ENCODE measurements at regions not wholly inside any gene's neighbourhood (a gene's known extent, or its start where the extent isn't known, plus 50 kb on each side); places are given as distances from the start of the nearest gene placed in this dataset.

DNA sequence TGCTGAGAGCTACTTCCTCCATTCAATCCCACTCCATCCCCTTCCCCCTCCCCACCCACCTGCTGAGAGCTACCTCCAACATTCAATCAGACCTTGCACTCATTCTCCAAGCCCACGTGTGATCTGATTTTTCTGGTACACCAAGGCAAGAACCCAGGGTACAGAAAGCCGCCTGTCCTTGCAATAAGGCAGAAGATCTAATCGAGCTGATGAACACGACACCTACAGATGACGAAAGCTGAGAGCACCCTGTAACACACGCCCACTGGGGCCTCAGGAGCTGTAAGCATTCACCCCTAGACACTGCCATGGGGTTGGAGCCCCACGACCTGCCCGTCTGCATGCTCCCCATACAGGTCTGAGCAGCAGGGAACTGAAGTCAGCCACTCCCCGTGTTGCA is 58.3 kb downstream of the TRIML1 start:
- DNase-seq = no peak

DNA sequence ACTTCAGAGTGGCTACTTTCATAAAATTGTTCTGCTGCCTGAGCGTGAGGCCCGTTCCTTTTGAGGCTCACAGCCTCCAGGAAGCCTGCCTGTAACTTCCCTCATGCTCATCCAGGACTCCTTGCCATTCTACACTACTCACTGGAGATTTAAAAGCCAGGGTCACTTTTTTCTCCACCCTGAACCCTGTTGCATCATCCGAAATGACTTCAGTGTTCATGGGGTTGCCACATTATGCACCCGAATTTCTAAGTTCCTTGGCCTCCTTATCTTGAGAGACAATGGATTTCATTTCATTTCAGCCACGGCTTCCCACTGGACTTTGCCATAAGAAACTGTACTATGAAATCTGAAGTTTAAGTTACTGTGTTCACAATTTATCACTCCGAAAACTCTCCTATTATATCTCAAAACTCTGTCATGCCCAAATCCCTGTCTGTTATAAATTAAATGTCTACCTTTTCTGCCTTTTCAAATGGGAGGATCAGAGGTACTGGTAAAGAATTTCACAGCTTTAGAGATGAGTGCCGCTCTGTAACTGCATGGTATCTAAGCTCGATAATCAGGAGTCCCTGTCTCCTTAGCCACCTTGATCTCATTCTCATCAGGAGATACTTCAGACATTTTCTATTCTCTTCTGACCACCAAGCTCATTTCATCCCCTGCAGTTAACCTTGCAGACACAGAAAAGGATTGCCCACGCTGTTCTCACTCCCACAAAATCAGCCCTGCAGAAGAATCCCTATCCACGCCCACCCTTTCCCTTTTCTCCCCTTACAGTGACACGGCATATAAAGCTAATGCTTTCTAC is 59.9 kb downstream of the TRIML1 start:
- no peak for DNase-seq

DNA sequence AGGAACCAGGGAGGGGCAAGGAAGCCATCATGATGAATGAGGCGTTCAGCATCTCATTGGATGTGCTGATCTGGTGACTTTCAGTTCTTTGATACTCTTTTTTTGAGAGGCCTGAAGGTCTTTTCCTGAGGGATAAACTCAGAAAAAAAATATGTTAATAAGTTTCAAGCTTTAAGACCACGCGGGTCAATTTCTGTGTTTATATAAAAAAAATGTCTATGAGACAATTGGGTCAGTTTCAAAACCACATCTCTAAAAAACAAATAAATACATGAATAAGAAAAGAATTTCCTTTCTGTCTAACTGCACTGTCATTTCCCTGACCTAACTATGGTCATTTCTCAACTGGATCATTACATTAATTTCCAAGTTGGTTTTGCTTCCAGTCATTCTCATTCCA is 62.6 kb downstream of the TRIML1 start:
- no peak for DNase-seq

DNA sequence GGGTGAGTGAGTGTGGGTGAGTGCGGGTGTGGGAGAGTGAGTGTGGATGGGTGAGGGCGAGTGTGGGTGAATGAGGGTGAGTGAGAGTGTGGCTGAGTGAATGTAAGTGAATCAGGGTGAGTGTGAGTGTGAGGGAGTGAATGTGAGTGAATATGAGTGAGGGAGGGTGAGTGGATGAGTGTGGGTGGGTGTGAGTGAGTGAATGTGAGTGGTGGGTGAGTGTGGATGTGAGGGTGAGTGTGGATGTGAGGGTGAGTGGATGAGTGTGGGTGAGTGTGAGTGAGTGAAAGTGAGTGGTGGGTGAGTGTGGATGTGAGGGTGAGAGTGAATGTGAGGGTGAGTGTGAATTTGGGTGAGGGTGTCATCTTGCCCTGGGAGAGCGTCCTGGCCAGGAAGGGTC is 67.5 kb downstream of the TRIML1 start:
- DNase-seq = no peak

DNA sequence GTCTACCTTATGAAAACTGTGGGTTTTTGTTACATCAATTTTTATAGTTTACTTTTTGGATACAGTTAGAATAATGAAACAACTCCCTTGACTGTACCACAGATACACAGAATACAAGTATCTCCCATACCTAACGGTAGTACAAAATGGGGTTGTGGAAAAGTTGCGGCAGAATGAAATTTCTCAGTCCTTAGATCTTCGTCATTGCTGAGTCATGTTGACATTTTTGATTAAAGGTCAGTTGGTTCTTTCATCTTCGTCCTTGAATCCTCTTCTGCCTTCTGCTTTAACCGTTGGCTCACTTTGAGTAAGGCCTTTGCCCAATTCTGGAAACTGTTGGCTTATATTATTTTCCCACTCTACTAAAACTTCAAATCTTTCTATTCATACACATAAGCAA is 75.6 kb downstream of the TRIML1 start:
- DNase-seq = no peak

DNA sequence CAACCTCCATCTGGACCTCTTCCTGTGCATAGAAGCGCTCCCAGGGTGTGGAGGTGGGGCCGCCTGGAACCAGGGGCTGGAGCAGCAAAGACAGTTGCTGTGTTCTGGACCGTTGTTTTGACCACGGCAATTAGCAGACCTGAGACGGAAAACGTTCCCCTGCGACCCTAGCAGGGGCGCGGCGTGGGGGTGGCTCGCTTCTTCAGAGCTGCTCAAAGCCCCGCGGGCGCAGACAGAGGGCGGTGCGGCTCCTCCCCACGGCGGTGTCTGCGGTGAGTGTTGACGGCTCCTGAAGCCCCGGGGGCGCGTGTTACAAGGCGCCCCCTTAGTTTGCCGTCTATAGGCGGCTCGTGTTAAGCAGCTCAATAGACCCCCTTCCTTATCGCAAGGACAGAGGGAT is 79.2 kb downstream of the TRIML1 start:
- no peak for DNase-seq

DNA sequence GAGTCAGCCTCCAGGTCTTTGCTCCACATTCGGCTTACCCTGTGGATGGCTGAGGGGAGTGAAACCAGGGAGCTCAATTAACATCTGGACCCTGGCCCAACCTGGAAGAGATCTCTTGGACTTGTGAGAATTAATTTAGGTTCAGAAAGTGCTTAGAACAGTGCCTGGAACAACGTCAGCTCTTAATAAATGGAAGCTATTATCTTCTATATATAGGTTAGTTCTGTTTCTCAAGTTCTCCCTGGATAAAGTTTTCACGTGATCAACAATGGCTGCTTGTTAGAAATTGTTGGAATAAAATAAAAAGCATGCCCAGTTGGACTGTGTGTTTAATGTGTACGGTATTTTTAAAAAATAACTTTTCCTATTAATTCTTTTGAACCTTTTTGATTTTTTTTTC is 80.8 kb downstream of the TRIML1 start:
- no peak for DNase-seq

DNA sequence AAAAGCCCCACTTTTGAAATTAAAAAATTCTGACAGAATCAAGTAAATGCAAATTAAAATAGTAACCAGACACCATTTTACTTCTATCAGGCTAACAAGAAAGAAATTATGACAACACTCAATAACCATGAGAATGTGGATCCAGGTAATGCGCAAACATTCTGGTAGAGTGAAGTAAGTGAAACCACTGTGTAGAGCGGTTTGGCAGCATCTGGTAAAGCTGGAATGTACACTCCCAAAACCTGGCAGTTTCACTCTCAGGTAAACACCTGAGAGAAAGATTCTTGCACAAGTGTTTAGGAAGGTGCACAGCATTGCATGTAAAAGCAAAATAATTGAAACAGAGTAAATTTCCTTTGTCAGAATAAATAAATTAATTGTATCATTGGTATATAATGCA is 81.8 kb downstream of the TRIML1 start:
- no peak for DNase-seq

DNA sequence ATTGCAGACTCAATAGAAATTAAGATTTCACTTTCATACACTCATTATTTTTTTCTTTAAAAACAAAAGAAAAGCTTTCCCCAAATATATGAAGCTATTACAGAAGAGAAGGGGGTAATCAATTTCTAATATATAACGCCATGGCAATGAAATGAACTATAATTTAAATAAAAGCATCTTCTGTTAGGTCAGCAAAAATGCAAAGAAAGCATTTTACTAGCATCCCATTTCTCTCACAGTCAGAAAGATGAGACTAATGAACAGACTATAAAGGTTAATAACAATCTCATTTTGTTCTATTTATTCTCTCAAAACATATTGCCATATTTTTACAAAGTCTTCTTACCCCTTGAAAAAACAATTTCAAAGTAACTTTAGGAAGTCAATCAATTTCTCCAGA is 89.0 kb downstream of the TRIML1 start:
- no peak for DNase-seq

DNA sequence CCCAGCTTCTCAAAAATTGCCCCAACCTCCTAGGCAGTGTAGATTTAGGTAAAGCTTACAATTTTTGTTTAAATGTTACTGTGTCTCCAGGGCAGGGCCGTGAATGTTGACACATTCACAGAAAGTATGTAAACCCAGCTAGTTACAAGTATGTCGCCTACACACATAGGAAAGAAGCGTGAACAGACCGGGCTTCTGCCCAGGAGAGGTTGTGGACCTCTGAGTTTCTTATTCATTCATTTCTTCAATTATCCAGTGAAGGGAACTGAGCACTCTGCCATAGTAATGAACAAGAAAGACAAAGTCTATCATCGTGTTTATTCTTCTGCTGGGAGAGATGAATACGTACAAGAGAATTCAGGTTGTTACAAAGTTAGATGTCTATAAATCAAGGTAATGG is 93.2 kb downstream of the TRIML1 start:
- no peak for DNase-seq

DNA sequence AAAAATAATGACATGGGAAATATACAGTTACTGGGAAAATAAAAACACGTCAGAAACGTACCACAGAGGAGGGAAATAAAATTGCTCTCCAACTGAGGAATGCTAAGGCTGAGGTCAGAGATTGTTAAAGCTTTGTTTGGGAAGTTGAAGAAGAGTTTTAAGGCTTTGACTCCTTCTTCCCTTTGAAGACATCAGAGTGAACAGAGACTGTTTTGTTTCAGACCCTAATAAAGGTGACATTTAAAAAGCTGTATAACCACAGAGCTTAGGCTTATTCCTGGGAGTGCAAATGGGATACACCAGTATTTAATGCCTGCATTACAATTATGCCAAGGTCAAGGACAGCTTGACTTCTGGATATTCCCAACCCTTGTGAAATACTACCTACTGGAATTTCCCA is 102.8 kb downstream of the TRIML1 start:
- DNase-seq = no peak

DNA sequence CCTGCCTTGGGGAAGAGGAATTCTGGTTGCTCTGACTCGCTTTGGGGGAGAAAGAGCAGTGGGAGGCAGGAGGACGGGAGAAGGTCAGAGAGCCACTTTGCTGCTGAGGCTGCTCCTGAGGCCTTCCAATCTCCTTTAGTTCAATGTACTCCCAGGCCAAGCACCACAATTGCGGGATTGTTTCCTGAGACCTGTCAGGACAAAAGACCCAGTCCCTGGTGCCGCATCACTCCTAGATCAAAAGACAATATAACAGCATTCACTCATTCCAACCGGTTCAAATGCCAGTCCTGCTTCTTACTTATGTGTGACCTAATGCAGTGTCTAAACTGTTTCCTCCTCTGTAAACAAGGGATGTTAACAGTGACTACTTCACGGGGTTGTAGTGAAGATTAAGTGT is 106.4 kb downstream of the TRIML1 start:
- DNase-seq = no peak

DNA sequence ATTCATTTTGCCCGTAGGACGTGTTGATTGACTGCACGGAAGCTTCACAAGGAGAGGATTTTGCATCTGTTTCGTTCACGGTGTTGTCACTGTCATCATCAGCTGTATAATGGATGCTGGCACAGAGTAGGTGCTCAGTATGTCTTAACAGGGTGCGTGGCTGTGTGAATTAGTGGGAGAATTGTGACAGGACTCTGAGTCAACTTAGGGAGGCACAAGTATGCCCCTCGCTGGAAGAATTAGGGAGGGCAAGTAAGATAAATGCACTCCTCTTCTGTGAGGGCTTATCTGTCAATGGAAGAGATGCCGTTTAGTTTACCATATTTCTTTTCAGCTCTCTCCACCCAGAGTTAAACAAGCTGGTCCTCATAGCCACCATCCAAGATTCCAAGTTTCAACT is 107.2 kb downstream of the TRIML1 start:
- no peak for DNase-seq

DNA sequence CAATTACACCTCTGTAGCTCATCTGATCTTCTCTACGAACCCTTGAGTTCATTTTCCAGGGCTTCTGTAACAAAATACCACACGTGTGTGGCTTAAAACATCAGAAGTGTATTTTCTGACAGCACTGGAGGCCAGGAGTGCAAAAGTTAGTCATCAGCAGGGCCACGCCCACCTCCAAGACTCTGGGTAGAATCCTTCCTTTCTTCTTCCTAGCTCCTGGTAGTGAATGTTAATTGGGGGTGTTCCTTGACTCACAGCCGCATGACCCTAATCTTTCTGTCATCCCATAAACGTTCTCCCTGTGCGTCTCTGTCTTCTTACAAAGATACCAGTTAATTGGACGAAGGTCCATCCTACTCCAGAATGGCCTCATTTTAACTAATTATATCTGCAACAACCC is 115.0 kb downstream of the TRIML1 start:
- no peak for DNase-seq

DNA sequence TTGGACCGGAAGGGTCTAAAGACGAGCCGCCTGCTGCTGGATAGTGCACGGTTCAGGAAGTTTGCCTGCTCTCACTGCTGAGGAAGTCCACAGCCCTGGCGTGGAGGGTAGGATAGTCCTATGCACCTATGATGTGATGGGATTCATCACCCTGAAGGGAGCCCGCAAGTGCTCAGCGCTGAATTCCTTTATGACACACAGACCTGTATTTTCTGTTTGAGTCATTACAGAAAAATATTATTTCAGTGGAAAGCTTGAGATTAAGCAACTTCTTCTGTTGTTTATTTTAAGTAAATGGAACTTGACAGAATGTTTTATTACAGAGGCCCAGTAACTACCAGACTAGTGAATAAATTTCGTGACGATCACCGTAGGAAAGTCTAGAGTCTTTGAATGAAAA is 123.2 kb downstream of the TRIML1 start:
- DNase-seq = no peak

DNA sequence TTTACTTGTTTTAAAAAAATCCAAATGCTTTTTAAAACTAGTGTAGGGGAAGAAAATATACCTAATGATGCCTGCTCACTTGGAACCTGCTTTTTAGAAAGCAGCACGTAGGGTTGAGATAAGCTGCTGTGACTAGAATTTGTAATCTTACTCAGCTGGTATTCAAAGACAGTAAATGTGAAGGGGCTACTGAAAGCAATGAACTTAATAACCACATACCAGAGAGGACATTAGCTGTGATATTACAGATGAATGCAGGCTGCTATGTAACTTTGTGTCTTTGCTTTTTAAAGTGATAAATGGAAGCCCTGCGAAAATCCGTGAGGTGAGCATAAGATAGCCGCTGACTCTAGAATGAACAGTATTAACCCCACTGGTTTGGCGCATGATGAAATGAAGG is 124.1 kb downstream of the TRIML1 start:
- no peak for DNase-seq

DNA sequence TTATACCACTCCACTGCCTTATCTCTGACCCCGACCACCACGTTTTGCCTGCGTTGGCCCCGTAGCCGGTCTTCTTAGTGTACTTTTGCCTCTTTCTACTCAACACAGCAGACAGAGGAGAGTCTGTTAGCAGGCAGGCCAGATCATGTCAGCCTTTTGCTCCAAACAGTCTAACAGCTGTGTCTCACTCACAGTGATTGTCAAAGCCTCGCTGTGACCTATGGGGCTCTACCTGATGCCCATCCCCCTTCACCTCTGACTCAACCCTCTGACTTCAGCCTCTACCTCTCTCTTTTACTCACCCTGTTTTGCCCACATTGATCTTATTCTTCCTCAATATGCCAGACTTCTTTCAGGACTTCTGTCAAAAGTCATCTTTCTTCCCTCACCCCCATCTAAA is 127.1 kb downstream of the TRIML1 start:
- DNase-seq = no peak

DNA sequence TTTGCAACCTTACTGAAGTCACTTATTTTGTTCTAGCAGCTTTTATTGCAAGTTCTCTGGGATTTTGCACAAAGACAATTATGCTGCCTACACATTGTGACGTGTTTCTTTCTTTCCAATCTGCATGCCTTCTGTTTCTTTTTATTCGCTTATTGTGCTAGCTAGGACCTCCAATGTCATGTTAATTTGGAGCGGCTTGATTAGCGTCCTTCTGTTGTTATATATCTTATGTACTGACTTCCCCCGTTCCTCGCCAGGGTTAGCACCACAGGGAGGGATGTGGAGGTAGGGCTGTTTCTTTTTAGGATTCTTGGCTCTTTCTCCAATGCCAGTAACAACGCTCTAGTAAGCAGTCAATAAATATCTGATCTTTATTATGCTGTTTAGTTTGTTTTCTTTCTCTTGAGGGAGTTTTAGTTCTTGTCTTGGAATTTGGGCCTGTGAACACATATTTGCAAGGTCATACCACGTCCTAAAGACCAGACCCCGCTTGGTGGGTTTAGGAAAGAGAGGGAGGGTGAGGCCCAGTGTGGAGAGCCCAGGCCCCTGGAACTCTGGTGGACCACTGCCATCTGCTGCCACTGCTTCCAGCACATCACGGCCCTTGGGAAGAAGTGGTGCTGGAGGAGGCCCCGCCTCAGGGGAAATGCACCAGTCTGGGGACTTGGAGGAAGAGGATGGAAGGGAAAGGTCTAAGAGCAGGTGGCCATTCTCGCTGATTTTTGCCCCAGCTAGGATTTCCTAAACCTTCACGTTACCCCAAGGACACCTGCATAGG is 129.1 kb downstream of the TRIML1 start:
- no peak for DNase-seq

DNA sequence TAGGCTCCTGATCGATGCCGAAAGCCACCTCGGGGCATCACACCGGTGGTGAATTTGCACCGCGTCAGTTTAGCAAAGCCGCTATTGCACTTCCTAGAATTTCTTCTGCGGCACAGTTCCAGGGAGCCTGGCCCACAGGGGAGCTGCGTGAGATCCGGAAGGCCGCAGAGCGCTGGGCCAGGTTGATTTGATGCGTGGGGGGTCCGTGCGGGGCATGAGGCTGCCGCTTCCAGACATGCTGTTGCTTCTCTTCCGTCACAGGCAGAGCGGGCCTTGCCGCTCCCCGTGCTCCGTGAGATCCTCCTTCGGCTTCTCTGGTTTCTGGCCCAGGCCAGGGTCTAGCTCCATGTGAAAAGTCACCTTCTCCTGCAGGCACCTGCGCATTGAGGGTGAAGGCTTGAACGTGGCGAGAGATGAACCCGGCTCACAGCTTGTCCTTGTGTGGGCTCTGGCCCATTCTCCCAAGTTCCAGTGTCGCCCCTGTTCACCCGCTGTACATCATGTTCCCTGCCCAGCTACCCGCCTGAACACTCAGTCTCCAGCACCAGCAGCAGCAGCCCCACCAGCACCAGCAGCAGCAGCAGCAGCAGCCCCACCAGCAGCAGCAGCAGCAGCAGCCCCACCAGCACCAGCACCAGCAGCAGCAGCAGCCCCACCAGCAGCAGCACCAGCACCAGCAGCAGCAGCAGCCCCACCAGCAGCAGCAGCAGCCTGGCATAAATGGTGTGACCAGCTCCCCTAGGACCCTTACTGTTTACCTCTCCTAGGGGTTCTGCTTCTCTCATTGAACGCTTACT is 131.2 kb downstream of the TRIML1 start:
- DNase-seq = no peak

DNA sequence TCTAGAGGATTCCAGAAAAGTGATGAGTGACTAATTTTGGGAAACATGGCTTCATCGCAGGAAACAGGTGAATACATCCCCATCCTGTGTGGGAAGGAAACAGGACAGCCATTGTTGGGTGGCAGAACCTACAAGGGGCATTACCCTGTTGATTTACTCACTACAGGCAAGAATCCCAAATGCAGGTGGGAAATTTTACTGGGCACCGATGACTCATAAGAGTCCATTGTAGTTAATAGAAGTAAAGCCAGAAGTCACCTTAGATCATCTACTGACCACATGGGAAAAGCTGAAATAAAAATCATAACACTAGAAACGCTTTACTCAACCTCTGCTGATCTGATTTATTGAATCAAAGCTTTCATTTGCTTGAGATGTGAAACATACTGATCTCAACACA is 136.4 kb downstream of the TRIML1 start:
- no peak for DNase-seq

DNA sequence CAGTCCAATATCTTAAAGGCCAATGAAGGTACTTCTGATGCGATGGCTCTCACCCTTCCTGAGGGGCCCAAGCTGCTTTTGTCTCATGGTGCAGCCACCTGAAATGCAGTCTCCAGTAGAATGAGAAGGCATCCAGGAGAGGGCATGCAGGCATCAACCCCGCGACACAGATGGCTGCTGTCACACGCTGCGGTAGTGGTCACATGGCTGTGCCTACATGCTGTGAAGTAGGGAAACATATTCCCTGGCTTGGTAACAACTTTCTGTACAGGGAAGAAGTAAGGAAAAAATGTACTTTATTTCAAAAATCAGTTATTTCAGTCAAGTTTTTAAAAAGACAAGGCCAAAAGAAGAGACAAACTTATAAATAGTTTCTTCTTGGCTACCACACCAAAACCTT is 139.9 kb downstream of the TRIML1 start:
- DNase-seq = no peak

DNA sequence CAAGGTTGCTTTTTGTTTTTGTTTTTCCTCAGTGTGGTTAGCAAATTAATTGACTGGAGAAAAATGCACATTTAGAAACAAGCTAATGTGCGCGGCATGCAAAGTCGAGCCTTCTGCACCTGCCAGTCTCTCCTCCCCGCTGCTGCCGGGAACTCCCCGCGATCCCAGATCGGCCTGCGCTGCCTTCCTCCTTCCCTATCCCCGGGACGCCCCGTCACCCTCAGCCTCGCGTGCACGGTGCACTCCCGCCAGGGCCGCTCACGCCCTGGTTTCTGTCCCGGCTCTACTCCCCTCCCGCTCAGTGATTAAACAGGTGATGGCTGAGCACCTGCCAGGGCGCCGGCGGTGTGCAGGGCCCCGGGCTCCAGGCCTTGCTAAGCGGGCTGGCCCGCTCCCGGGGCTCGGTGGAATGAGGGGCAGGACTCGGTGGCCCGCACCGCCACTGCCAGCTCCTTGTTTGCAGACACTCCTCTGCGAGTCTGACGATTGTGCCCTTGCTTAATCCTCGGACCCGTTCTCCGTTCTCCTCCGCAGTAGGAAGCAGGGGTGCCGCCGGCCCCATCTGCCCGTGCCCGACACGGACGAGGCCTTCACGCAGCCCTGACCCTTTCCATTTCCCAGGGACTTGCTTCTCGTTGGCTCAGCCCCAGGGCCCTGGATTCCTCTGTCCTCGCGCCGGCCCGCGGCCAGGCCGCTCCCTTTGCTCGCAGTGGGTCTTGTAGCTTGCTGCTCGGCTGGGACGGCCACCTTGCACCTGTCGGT is 143.4 kb downstream of the TRIML1 start:
- DNase-seq = no peak

Measured in NCI-H446 treated with DMSO at 0.1 percent for 48 hours (cell line).